Duodenal mucosa (tissue), 2 donors: ENCODE measurements at regions not wholly inside any gene's neighbourhood (a gene's known extent, or its start where the extent isn't known, plus 50 kb on each side); places are given as distances from the start of the nearest gene placed in this dataset.

Experiments used
- H3K27ac ChIP-seq: one replicate; pipeline ENCODE4 v1.7.0; 2013; ENCODE audit warnings: low read depth, low read length
- H3K27me3 ChIP-seq, 2 donors: one replicate each; pipeline ENCODE4 v1.7.0; 2013; ENCODE audit warnings: low read length in 2 of 2, control low read depth in 1 of 2; ENCODE audit not compliant: insufficient read depth in 2 of 2, control insufficient read depth in 1 of 2
- H3K36me3 ChIP-seq, 2 donors: one replicate each; pipeline ENCODE4 v1.7.0; 2013; ENCODE audit warnings: low read length in 2 of 2, control low read depth in 1 of 2; ENCODE audit not compliant: insufficient read depth in 2 of 2, control insufficient read depth in 1 of 2
- H3K4me1 ChIP-seq, 2 donors: one replicate each; pipeline ENCODE4 v1.7.0; 2013; ENCODE audit warnings: low read length in 2 of 2, control low read depth in 1 of 2; ENCODE audit not compliant: insufficient read depth in 2 of 2, control insufficient read depth in 1 of 2
- H3K4me3 ChIP-seq, 2 donors: one replicate each; pipeline ENCODE4 v1.7.0; 2013; ENCODE audit warnings: low read length in 2 of 2, low read depth in 1 of 2
- H3K9ac ChIP-seq, 2 donors: one replicate each; pipeline ENCODE4 v1.7.0; 2013; ENCODE audit warnings: low read length in 2 of 2, low read depth in 1 of 2
- H3K9me3 ChIP-seq, 2 donors: one replicate each; pipeline ENCODE4 v1.7.0; 2013; ENCODE audit warnings: low read length in 2 of 2, control low read depth in 1 of 2; ENCODE audit not compliant: control insufficient read depth in 1 of 2

- Histone ChIP-seq H3K9ac (no peak overlapping the region), H3K4me1 (no peaks in the 10 kb centered on the region), H3K36me3 (no peaks in the 10 kb centered on the region), H3K9me3 (peaks cover 0 to 3% of the 10 kb centered on the region in 2 donors), H3K27me3 (no peaks in the 10 kb centered on the region), H3K4me3 (no peak overlapping the region), H3K27ac (no peak overlapping the region)
Observed at GRCh38 chr13:40103864-40104263, 448.4 kb downstream of the COG6 start.

GRCh38 chr13:40105231-40105630 lies 449.8 kb downstream of the COG6 start:
- H3K9me3 ChIP-seq, result no peaks in the 10 kb centered on the region
- H3K4me3 ChIP-seq, result no peak overlapping the region
- no peaks in the 10 kb centered on the region for H3K36me3 ChIP-seq
- no peaks in the 10 kb centered on the region for H3K27me3 ChIP-seq
- no peak overlapping the region for H3K27ac ChIP-seq
- no peak overlapping the region for H3K9ac ChIP-seq
- no peaks in the 10 kb centered on the region for H3K4me1 ChIP-seq

GRCh38 chr13:40109351-40109844 lies 453.9 kb downstream of the COG6 start:
- Histone ChIP-seq H3K27ac (no peak overlapping the region), H3K9me3 (no peaks in the 10 kb centered on the region), H3K9ac (no peak overlapping the region), H3K4me1 (no peaks in the 10 kb centered on the region), H3K36me3 (no peaks in the 10 kb centered on the region), H3K4me3 (no peak overlapping the region), H3K27me3 (no peaks in the 10 kb centered on the region)

- Histone ChIP-seq H3K4me1 (peaks cover 0 to 18% of the 10 kb centered on the region in 2 donors), H3K4me3 (no peak overlapping the region), H3K36me3 (no peaks in the 10 kb centered on the region), H3K9ac (no peak overlapping the region), H3K27ac (no peak overlapping the region), H3K9me3 (no peaks in the 10 kb centered on the region), H3K27me3 (no peaks in the 10 kb centered on the region)
Observed at GRCh38 chr13:40113643-40114304, 458.3 kb downstream of the COG6 start.

GRCh38 chr13:40114305-40114896 lies 458.9 kb downstream of the COG6 start:
- no peak overlapping the region for H3K9ac ChIP-seq
- no peak overlapping the region for H3K4me3 ChIP-seq
- no peaks in the 10 kb centered on the region for H3K36me3 ChIP-seq
- H3K4me1 ChIP-seq, result peaks cover 0 to 18% of the 10 kb centered on the region in 2 donors
- no peaks in the 10 kb centered on the region for H3K9me3 ChIP-seq
- no peak overlapping the region for H3K27ac ChIP-seq
- H3K27me3 ChIP-seq, result no peaks in the 10 kb centered on the region

GRCh38 chr13:40115426-40115825 lies 460.0 kb downstream of the COG6 start:
- no peak overlapping the region for H3K4me3 ChIP-seq
- peaks cover 0 to 18% of the 10 kb centered on the region in 2 donors for H3K4me1 ChIP-seq
- no peaks in the 10 kb centered on the region for H3K27me3 ChIP-seq
- H3K36me3 ChIP-seq, result no peaks in the 10 kb centered on the region
- H3K9me3 ChIP-seq, result no peaks in the 10 kb centered on the region
- no peak overlapping the region for H3K9ac ChIP-seq
- no peak overlapping the region for H3K27ac ChIP-seq

GRCh38 chr13:40116008-40116407 lies 460.5 kb downstream of the COG6 start:
- Histone ChIP-seq H3K4me3 (no peak overlapping the region), H3K9me3 (no peaks in the 10 kb centered on the region), H3K4me1 (peaks cover 0 to 18% of the 10 kb centered on the region in 2 donors), H3K36me3 (no peaks in the 10 kb centered on the region), H3K9ac (no peak overlapping the region), H3K27me3 (no peaks in the 10 kb centered on the region), H3K27ac (no peak overlapping the region)

- Histone ChIP-seq H3K4me3 (no peak overlapping the region), H3K27ac (no peak overlapping the region), H3K4me1 (peaks cover 0 to 18% of the 10 kb centered on the region in 2 donors), H3K27me3 (no peaks in the 10 kb centered on the region), H3K9ac (no peak overlapping the region), H3K9me3 (no peaks in the 10 kb centered on the region), H3K36me3 (no peaks in the 10 kb centered on the region)
Observed at GRCh38 chr13:40118337-40118736, 462.9 kb downstream of the COG6 start.

GRCh38 chr13:40119852-40120251 lies 464.4 kb downstream of the COG6 start:
- Histone ChIP-seq H3K4me1 (peaks cover 0 to 15% of the 10 kb centered on the region in 2 donors), H3K27ac (no peak overlapping the region), H3K9ac (no peak overlapping the region), H3K36me3 (no peaks in the 10 kb centered on the region), H3K4me3 (no peak overlapping the region), H3K27me3 (no peaks in the 10 kb centered on the region), H3K9me3 (no peaks in the 10 kb centered on the region)

GRCh38 chr13:40120288-40120687 lies 464.8 kb downstream of the COG6 start:
- Histone ChIP-seq H3K9me3 (no peaks in the 10 kb centered on the region), H3K4me3 (no peak overlapping the region), H3K36me3 (no peaks in the 10 kb centered on the region), H3K27me3 (no peaks in the 10 kb centered on the region), H3K9ac (no peak overlapping the region), H3K4me1 (peaks cover 0 to 12% of the 10 kb centered on the region in 2 donors), H3K27ac (no peak overlapping the region)
